Loucy (cell line): ENCODE measurements at regions not wholly inside any gene's neighbourhood (a gene's known extent, or its start where the extent isn't known, plus 50 kb on each side); places are given as distances from the start of the nearest gene placed in this dataset.

Experiments
- H2AFZ ChIP-seq: fragments of 200-600 bp; sonication (generic); 2 replicates; pipeline ENCODE4 v1.6.0; 2016; ENCODE audit warnings: antibody characterized with exemption, mild to moderate bottlenecking, low read length, moderate library complexity
- H3F3A ChIP-seq: fragments of 200-600 bp; 2 replicates; pipeline ENCODE4 v1.6.0; 2016; ENCODE audit warnings: antibody characterized with exemption, low read depth, mild to moderate bottlenecking
- H3K27me3 ChIP-seq: fragments of 200-600 bp; sonication (generic); 2 replicates; pipeline ENCODE4 v1.6.1; 2014; ENCODE audit warnings: low read length, mild to moderate bottlenecking; ENCODE audit not compliant: insufficient read depth, poor library complexity, severe bottlenecking
- H3K36me3 ChIP-seq: fragments of 200-600 bp; sonication (generic); 2 replicates; pipeline ENCODE4 v1.6.1; 2016; ENCODE audit warnings: low read length; ENCODE audit not compliant: insufficient read depth
- H3K4me1 ChIP-seq: fragments of 200-600 bp; sonication (generic); 2 replicates; pipeline ENCODE4 v1.5.1; 2014; ENCODE audit warnings: low read length, mild to moderate bottlenecking; ENCODE audit not compliant: insufficient read depth, poor library complexity, severe bottlenecking
- H3K4me2 ChIP-seq: fragments of 200-600 bp; sonication (generic); 2 replicates; pipeline ENCODE4 v1.6.0; 2014; ENCODE audit warnings: antibody characterized with exemption, low read length, low read depth, mild to moderate bottlenecking; ENCODE audit not compliant: poor library complexity, severe bottlenecking
- H3K4me3 ChIP-seq: fragments of 200-600 bp; sonication (generic); 2 replicates; pipeline ENCODE4 v1.5.1; 2014; ENCODE audit warnings: low read length, mild to moderate bottlenecking, mixed read lengths; ENCODE audit not compliant: poor library complexity, severe bottlenecking
- H3K79me2 ChIP-seq: fragments of 200-600 bp; sonication (generic); 2 replicates; pipeline ENCODE4 v1.6.1; 2014; ENCODE audit warnings: low read length; ENCODE audit not compliant: insufficient read depth
- H3K9ac ChIP-seq: fragments of 200-600 bp; sonication (generic); 2 replicates; pipeline ENCODE4 v1.6.0; 2014; ENCODE audit warnings: mild to moderate bottlenecking, low read depth, low read length, moderate library complexity; ENCODE audit not compliant: poor library complexity, severe bottlenecking
- H3K9me2 ChIP-seq: fragments of 200-600 bp; sonication (generic); replicated peaks from 2 replicates; pipeline ENCODE4 v1.6.1; 2016; ENCODE audit warnings: low read depth, low read length, mixed read lengths
- H3K9me3 ChIP-seq: fragments of 200-600 bp; sonication (generic); 2 replicates; pipeline ENCODE4 v1.6.1; 2014; ENCODE audit warnings: mild to moderate bottlenecking, antibody characterized with exemption, low read length, low read depth; ENCODE audit not compliant: insufficient read depth
- H4K20me1 ChIP-seq: fragments of 200-600 bp; sonication (generic); 2 replicates; pipeline ENCODE4 v1.6.0; 2014; ENCODE audit warnings: antibody characterized with exemption, low read length, mild to moderate bottlenecking; ENCODE audit not compliant: insufficient read depth, poor library complexity, severe bottlenecking
- CTCF ChIP-seq: fragments of 200-600 bp; sonication (generic); conservative IDR thresholded peaks from 2 replicates; pipeline ENCODE4 v1.5.1; 2014; ENCODE audit warnings: mild to moderate bottlenecking, antibody characterized with exemption, low read length
- EZH2phosphoT487 ChIP-seq: fragments of 200-600 bp; IDR thresholded peaks from 2 replicates; pipeline ENCODE4 v1.6.1; 2018; ENCODE audit warnings: antibody characterized with exemption, mild to moderate bottlenecking, moderate library complexity, borderline replicate concordance

DNA sequence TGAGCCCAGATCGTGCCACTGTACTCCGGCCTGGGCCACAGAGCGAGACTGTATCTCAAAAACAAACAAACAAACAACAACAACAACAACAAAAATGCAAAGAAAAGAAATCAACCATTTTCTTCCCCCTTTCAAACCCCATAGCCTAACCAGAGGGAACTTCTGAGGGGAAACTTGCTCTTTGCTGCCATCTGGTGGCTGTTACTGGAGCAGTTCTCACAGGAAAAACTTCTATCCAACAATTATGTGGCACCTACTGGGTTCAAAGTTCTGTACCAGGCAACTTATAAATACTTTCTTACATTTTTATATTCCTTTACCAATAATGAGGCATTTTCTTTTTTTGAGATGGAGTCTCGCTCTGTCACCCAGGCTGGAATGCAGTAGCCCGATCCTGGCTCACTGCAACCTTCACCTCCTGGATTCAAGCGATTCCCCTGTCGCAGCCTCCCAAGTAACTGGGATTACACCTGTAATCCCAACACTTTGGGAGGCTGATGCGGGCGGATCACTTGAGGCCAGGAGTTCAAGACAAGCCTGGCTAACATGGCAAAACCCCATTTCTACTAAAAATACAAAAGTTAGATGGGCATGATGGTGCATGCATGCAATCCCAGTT is 50.9 kb upstream of the BICDL1 start:
- Histone ChIP-seq H3K79me2 (no peaks in the 10 kb centered on the region), H3K4me3 (no peak overlapping the region), H3K36me3 (no peaks in the 10 kb centered on the region), H3K27me3 (no peaks in the 10 kb centered on the region), H4K20me1 (no peaks in the 10 kb centered on the region), H3K9me2 (no peaks in the 10 kb centered on the region), H3F3A (no peaks in the 10 kb centered on the region), H3K4me2 (no peak overlapping the region), H3K9ac (no peak overlapping the region), H3K9me3 (no peaks in the 10 kb centered on the region), H3K4me1 (no peaks in the 10 kb centered on the region), H2AFZ (peak overlapping the region; percentile 71)
- TF ChIP-seq CTCF (peak; percentile 85), EZH2phosphoT487 (no peak)
